ENCODE measurements at regions not wholly inside any gene's neighbourhood (a gene's known extent, or its start where the extent isn't known, plus 50 kb on each side); places are given as distances from the start of the nearest gene placed in this dataset.
A peak's percentile ranks its signal among the peaks of the same experiment; 100 is the strongest.

DNA sequence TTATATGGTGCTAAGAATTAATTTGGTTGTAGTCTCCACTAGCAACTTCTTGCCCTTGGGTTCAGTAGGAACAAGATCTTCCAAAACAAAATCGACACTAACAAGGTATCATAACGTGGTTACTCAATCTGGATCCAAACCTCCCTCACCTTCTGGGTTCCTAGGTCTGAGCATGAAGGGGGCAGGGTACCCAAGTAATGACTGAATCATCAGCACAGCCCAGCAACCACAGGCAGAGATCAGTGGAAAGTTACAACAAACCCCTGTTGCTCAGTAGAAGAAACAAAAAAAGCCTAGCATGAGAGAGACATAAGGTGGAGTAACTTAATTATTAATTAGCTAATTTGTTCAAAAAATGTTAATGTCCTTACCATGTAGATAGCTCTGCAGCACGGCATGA lies 221.4 kb downstream of the BLID start:
- Histone ChIP-seq H3K9me3 (no peaks in the 10 kb centered on the region), H3K4me3 (no peak overlapping the region), H3K36me3 (no peaks in the 10 kb centered on the region), H3K27me3 (no peaks in the 10 kb centered on the region), H3K4me1 (peaks cover 0 to 37% (median 19%) of the 10 kb centered on the region in 9 donors), H3K27ac (no peak overlapping the region)
- ATAC-seq (no peak), DNase-seq (no peak)
- 97 to 98% methylated on average over 3 of the region's 3 CpGs for WGBS, 2 donors
- intact Hi-C loops (cut with DNase I): no loop called here
- TF ChIP-seq, protein P1, sequence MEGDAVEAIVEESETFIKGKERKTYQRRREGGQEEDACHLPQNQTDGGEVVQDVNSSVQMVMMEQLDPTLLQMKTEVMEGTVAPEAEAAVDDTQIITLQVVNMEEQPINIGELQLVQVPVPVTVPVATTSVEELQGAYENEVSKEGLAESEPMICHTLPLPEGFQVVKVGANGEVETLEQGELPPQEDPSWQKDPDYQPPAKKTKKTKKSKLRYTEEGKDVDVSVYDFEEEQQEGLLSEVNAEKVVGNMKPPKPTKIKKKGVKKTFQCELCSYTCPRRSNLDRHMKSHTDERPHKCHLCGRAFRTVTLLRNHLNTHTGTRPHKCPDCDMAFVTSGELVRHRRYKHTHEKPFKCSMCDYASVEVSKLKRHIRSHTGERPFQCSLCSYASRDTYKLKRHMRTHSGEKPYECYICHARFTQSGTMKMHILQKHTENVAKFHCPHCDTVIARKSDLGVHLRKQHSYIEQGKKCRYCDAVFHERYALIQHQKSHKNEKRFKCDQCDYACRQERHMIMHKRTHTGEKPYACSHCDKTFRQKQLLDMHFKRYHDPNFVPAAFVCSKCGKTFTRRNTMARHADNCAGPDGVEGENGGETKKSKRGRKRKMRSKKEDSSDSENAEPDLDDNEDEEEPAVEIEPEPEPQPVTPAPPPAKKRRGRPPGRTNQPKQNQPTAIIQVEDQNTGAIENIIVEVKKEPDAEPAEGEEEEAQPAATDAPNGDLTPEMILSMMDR (IDR thresholded peaks at IDR 0.05): no peak

- no peak for DNase-seq
- intact Hi-C loops (cut with DNase I): no loop called here
- Histone ChIP-seq H3K27ac (no peak overlapping the region), H3K4me3 (no peak overlapping the region), H3K27me3 (no peaks in the 10 kb centered on the region), H3K36me3 (no peaks in the 10 kb centered on the region), H3K9me3 (no peaks in the 10 kb centered on the region), H3K4me1 (peaks cover 0 to 46% (median 19%) of the 10 kb centered on the region in 9 donors)
- TF ChIP-seq, protein P1 (IDR thresholded peaks at IDR 0.05): no peak
- 70 to 80% methylated on average over 3 of the region's 3 CpGs for WGBS, 2 donors
- no peak for ATAC-seq
Observed at GRCh38 chr11:121892863-121893262, 223.2 kb downstream of the BLID start.

DNA sequence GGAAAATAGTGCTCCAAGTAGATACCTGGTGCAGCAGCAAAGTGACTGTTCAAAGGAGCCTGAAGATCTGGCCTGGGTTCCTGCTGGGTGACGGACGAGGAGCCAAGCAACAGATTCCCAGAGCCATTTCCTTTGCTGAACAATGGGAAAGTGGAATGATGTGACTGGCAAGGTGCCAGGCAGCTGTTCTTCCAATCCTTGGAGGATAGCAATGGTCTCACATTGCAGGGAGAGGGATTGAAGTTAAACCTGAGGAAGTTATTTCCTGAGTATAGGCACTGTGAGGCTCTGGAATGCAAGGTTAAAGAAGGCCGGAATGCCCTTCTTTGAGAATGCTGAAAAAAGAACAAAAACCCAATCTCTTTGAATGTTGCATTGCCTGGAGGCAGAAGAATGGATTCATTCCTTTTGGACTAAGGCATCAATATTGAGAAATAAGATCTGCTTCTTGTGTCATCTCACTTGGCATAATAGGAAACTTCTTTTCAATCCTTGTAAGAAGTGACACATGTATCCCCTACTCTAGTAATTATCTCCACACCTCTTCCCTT lies 223.8 kb downstream of the BLID start:
- intact Hi-C loops (cut with DNase I): no loop called here
- TF ChIP-seq, protein P1 (IDR thresholded peaks at IDR 0.05): no peak
- Histone ChIP-seq H3K27me3 (no peaks in the 10 kb centered on the region), H3K9me3 (no peaks in the 10 kb centered on the region), H3K27ac (peak overlapping the region in 2 of 10 donors; percentile 17 to 44), H3K4me3 (no peak overlapping the region), H3K4me1 (peaks cover 0 to 52% (median 19%) of the 10 kb centered on the region in 9 donors), H3K36me3 (no peaks in the 10 kb centered on the region)
- ATAC-seq: peak in 4 of 8 donors; percentile 20 to 50 (median 36)
- 36 to 56% methylated on average over 3 of the region's 3 CpGs for WGBS, 2 donors
- peak in 1 of 2 donors; percentile 33 for DNase-seq

DNA sequence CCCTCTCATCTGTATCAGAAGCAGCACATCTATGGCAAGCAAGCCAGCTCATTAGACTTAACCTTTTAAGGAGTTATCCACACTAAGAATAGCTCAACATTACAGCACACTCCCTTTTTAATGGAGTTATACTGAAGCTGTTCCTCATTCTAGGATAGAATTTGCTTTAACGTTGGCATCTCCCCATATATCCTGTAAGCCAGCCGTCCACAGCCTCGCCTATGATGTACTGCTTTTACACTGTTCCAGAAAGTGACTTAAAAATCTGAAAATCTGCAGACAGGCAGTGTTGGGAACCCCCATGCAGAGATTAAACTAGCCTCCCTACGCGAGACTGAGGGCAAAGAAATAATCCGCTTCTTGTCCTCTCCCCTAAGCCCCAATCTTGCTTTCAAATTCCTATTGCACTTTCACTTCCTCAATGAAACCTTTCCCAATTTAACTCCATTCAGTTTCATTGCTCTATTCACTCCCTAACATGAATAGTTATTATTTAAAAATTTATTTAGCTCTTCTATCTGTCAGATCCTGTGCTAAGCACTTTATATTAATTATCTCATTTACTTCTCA lies 225.0 kb downstream of the BLID start:
- no peaks in the 10 kb centered on the region for H3K36me3 ChIP-seq
- TF ChIP-seq, protein P1 (IDR thresholded peaks at IDR 0.05): no peak
- peak overlapping the region in 2 of 10 donors; percentile 24 to 44 for H3K27ac ChIP-seq
- intact Hi-C loops (cut with DNase I): no loop called here
- no peaks in the 10 kb centered on the region for H3K9me3 ChIP-seq
- no peak overlapping the region for H3K4me3 ChIP-seq
- ATAC-seq (peak in 1 of 8 donors; percentile 16), DNase-seq (no peak)
- H3K27me3 ChIP-seq: no peaks in the 10 kb centered on the region
- H3K4me1 ChIP-seq: peaks cover 0 to 64% (median 29%) of the 10 kb centered on the region in 9 donors
- WGBS, 2 donors: 72 to 83% methylated on average over 6 of the region's 6 CpGs

Data from heart right ventricle (tissue), 16 donors.